ENCODE measurements at regions not wholly inside any gene's neighbourhood (a gene's known extent, or its start where the extent isn't known, plus 50 kb on each side); places are given as distances from the start of the nearest gene placed in this dataset.

DNA sequence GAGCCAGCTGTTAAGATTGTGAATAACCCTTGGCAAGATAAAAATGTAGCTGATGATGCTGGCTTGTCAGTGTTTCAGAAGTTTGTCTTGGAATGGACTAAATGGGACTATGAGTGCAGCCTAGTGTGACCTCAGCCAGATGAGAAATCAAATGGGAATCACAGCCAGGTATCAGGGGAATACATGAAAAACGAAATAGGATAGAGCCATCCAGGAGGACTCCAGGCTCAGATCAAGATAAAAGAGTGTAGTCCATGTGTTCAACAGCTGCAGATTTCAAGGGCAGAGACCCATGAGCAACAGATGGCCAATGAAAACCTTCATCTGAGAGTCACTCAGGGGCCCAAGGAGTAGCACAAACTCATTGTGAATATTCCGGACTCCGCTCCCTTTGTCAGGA, 1080.9 kb upstream of the CADM2 start:
- Histone ChIP-seq H3K4me1 (ENCODE audit: control insufficient read depth, insufficient read depth, low read length) (no peaks in the 10 kb centered on the region), H3K27ac (ENCODE audit: control insufficient read depth, insufficient read depth) (no peak overlapping the region), H4K20me1 (ENCODE audit: control insufficient read depth, insufficient read depth) (no peaks in the 10 kb centered on the region), H3K4me2 (ENCODE audit: control insufficient read depth, insufficient read depth) (no peak overlapping the region), H3K27me3 (replicated peaks in 1 of 2; ENCODE audit: control insufficient read depth in 2 of 2, insufficient read depth in 2 of 2, low read length in 1 of 2) (no peaks in the 10 kb centered on the region), H3K4me3 (no peak overlapping the region), H2AFZ (ENCODE audit: control insufficient read depth, low read depth, low read length) (no peak overlapping the region), H3K36me3 (ENCODE audit: control insufficient read depth in 2 of 2, insufficient read depth in 2 of 2, low read length in 1 of 2) (no peaks in the 10 kb centered on the region), H3K9me3 (replicated peaks; ENCODE audit: control insufficient read depth, insufficient read depth, low read length) (no peaks in the 10 kb centered on the region), H3K9ac (ENCODE audit: control insufficient read depth, insufficient read depth, low read length) (no peak overlapping the region), H3K79me2 (ENCODE audit: control insufficient read depth, insufficient read depth, low read length) (no peaks in the 10 kb centered on the region)
- no TSS peak for BruUV-seq (replicated peaks)
- ATAC-seq (no peak), FAIRE-seq (no peak), DNase-seq (ENCODE audit: low read depth, low spot score) (no peak)
- in situ Hi-C loops (cut with MboI) = no loop called here
- TF ChIP-seq CREM (IDR thresholded peaks at IDR 0.05; ENCODE audit: low read depth) (no peak), NFIC (IDR thresholded peaks at IDR 0.05; ENCODE audit: low read depth, low read length) (no peak), EED (IDR thresholded peaks at IDR 0.05; ENCODE audit: low read depth) (no peak), TBL1XR1 (IDR thresholded peaks at IDR 0.05; ENCODE audit: low read depth, low read length) (no peak), BCL11A (IDR thresholded peaks at IDR 0.05; ENCODE audit: low read depth, low read length) (no peak), FOXM1 (IDR thresholded peaks at IDR 0.05; ENCODE audit: low read depth, low read length) (no peak), GABPA (IDR thresholded peaks at IDR 0.05; ENCODE audit: low read depth) (no peak)
- intact Hi-C loops (cut with micrococcal nuclease; ENCODE audit: unreplicated experiment) = no loop called here
- ChIA-PET CTCF (no interaction called here), SMC1A (ENCODE audit: uncharacterized antibody, unreplicated experiment) (interaction anchor here (1.4 kb wide), 1 partner anchor 15 kb away, joined by 3 read pairs; no protein-coding TSS in a partner anchor), POLR2A (no interaction called here), RAD21 (ENCODE audit: unreplicated experiment) (no interaction called here)
- 67% methylated on average over 3 of the region's 3 CpGs for WGBS (ENCODE audit: insufficient coverage, insufficient replicate concordance, low lambda C conversion rate, missing lambda C conversion rate)

DNA sequence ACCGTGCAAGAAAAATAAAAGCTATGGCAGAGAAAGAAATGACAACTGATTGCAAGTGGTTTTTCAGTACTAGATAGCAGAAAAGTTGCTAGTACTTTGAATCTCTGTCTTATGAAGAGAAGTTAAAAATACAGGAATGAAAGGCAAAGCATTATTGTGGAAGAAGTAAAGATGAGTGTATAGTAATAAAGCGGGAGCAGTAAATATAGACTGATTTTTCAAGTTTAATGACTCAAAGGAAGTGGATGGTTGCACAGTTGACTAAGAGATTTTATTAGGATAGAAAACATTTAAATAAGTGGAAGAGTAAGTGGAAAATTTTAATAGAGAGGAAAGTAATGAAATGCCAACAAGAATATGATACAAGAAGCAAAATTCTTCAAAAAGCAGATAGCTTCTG, 1076.1 kb upstream of the CADM2 start:
- 59% methylated on average over 2 of the region's 2 CpGs for WGBS (ENCODE audit: insufficient coverage, insufficient replicate concordance, low lambda C conversion rate, missing lambda C conversion rate)
- Histone ChIP-seq H3K9me3 (replicated peaks; ENCODE audit: control insufficient read depth, insufficient read depth, low read length) (no peaks in the 10 kb centered on the region), H3K27me3 (replicated peaks in 1 of 2; ENCODE audit: control insufficient read depth in 2 of 2, insufficient read depth in 2 of 2, low read length in 1 of 2) (no peaks in the 10 kb centered on the region), H3K4me2 (ENCODE audit: control insufficient read depth, insufficient read depth) (no peak overlapping the region), H3K79me2 (ENCODE audit: control insufficient read depth, insufficient read depth, low read length) (no peaks in the 10 kb centered on the region), H2AFZ (ENCODE audit: control insufficient read depth, low read depth, low read length) (no peak overlapping the region), H4K20me1 (ENCODE audit: control insufficient read depth, insufficient read depth) (no peaks in the 10 kb centered on the region), H3K9ac (ENCODE audit: control insufficient read depth, insufficient read depth, low read length) (no peak overlapping the region), H3K36me3 (ENCODE audit: control insufficient read depth in 2 of 2, insufficient read depth in 2 of 2, low read length in 1 of 2) (no peaks in the 10 kb centered on the region), H3K4me3 (no peak overlapping the region), H3K27ac (ENCODE audit: control insufficient read depth, insufficient read depth) (no peak overlapping the region), H3K4me1 (ENCODE audit: control insufficient read depth, insufficient read depth, low read length) (no peaks in the 10 kb centered on the region)
- DNase-seq (ENCODE audit: low read depth, low spot score) = no peak
- ChIA-PET POLR2A (no interaction called here), SMC1A (ENCODE audit: uncharacterized antibody, unreplicated experiment) (no interaction called here), CTCF (no interaction called here), RAD21 (ENCODE audit: unreplicated experiment) (no interaction called here)
- intact Hi-C loops (cut with micrococcal nuclease; ENCODE audit: unreplicated experiment) (no loop called here), in situ Hi-C loops (cut with MboI) (no loop called here)
- no TSS peak for BruUV-seq (replicated peaks)
- no peak for FAIRE-seq
- no peak for ATAC-seq
- no peak for TF ChIP-seq RAD51 (IDR thresholded peaks at IDR 0.05)
- TF ChIP-seq, protein P1, sequence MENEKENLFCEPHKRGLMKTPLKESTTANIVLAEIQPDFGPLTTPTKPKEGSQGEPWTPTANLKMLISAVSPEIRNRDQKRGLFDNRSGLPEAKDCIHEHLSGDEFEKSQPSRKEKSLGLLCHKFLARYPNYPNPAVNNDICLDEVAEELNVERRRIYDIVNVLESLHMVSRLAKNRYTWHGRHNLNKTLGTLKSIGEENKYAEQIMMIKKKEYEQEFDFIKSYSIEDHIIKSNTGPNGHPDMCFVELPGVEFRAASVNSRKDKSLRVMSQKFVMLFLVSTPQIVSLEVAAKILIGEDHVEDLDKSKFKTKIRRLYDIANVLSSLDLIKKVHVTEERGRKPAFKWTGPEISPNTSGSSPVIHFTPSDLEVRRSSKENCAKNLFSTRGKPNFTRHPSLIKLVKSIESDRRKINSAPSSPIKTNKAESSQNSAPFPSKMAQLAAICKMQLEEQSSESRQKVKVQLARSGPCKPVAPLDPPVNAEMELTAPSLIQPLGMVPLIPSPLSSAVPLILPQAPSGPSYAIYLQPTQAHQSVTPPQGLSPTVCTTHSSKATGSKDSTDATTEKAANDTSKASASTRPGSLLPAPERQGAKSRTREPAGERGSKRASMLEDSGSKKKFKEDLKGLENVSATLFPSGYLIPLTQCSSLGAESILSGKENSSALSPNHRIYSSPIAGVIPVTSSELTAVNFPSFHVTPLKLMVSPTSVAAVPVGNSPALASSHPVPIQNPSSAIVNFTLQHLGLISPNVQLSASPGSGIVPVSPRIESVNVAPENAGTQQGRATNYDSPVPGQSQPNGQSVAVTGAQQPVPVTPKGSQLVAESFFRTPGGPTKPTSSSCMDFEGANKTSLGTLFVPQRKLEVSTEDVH (IDR thresholded peaks at IDR 0.05; ENCODE audit: low read depth, partially characterized antibody) = no peak
- TF ChIP-seq TARDBP (IDR thresholded peaks at IDR 0.05; ENCODE audit: borderline replicate concordance) = no peak
- no peak for TF ChIP-seq SREBF2 (IDR thresholded peaks at IDR 0.05; ENCODE audit: low read length)
- TF ChIP-seq ZNF207 (IDR thresholded peaks at IDR 0.05; ENCODE audit: borderline replicate concordance) = no peak
- TF ChIP-seq POLR2A (IDR thresholded peaks at IDR 0.05; ENCODE audit: low read depth, low read length) = no peak
- TF ChIP-seq MEF2B (IDR thresholded peaks at IDR 0.05; ENCODE audit: partially characterized antibody, poor library complexity, severe bottlenecking) = no peak
- TF ChIP-seq, protein P2, sequence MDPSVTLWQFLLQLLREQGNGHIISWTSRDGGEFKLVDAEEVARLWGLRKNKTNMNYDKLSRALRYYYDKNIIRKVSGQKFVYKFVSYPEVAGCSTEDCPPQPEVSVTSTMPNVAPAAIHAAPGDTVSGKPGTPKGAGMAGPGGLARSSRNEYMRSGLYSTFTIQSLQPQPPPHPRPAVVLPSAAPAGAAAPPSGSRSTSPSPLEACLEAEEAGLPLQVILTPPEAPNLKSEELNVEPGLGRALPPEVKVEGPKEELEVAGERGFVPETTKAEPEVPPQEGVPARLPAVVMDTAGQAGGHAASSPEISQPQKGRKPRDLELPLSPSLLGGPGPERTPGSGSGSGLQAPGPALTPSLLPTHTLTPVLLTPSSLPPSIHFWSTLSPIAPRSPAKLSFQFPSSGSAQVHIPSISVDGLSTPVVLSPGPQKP (IDR thresholded peaks at IDR 0.05; ENCODE audit: low read depth, low read length) = no peak
- TF ChIP-seq NR2C2 (IDR thresholded peaks at IDR 0.05; ENCODE audit: borderline replicate concordance, control insufficient read depth, insufficient read length, low read depth) = no peak

All from GM12878 (cell line).